Trophoblast cell (in vitro differentiated cells and primary cell): ENCODE measurements at regions not wholly inside any gene's neighbourhood (a gene's known extent, or its start where the extent isn't known, plus 50 kb on each side); places are given as distances from the start of the nearest gene placed in this dataset.

Source experiments
- DNase-seq, 2 donors: peaks; one replicate each; pipeline ENCODE4 v3.0.0-alpha.2; 2016
- H2AFZ ChIP-seq: 2 replicates; pipeline ENCODE4 v1.6.1; 2013; ENCODE audit warnings: low read length, moderate library complexity, mild to moderate bottlenecking; ENCODE audit not compliant: insufficient read depth, poor library complexity
- H2AK5ac ChIP-seq: 2 replicates; pipeline ENCODE4 v1.6.1; 2013; ENCODE audit warnings: mild to moderate bottlenecking, low read length
- H2BK120ac ChIP-seq: 2 replicates; pipeline ENCODE4 v1.6.1; 2013; ENCODE audit warnings: low read length, mild to moderate bottlenecking, moderate library complexity; ENCODE audit not compliant: insufficient read depth, poor library complexity
- H2BK12ac ChIP-seq: 2 replicates; pipeline ENCODE4 v1.6.1; 2013; ENCODE audit warnings: mild to moderate bottlenecking, low read length, moderate library complexity
- H2BK5ac ChIP-seq: 2 replicates; pipeline ENCODE4 v1.6.1; 2013; ENCODE audit warnings: low read length, low read depth, moderate library complexity, mild to moderate bottlenecking; ENCODE audit not compliant: poor library complexity
- H3K14ac ChIP-seq: 2 replicates; pipeline ENCODE4 v1.6.1; 2013; ENCODE audit warnings: mild to moderate bottlenecking, low read length
- H3K18ac ChIP-seq: 2 replicates; pipeline ENCODE4 v1.6.1; 2013; ENCODE audit warnings: mild to moderate bottlenecking, low read length
- H3K23ac ChIP-seq: 2 replicates; pipeline ENCODE4 v1.6.1; 2013; ENCODE audit warnings: low read length
- H3K27ac ChIP-seq: 2 replicates; pipeline ENCODE4 v1.5.1; 2013; ENCODE audit warnings: low read depth, mild to moderate bottlenecking, inconsistent platforms, low read length, moderate library complexity
- H3K27me3 ChIP-seq: 2 replicates; pipeline ENCODE4 v1.6.1; 2013; ENCODE audit warnings: inconsistent platforms, mild to moderate bottlenecking, low read length, moderate library complexity; ENCODE audit not compliant: insufficient read depth
- H3K36me3 ChIP-seq, 2 experiments: 1 replicate in 1 of 2; 2 replicates in 1 of 2; pipeline ENCODE4 v1.6.1; 2013; ENCODE audit warnings: low read length in 2 of 2, mild to moderate bottlenecking in 2 of 2, moderate library complexity in 1 of 2; ENCODE audit not compliant: insufficient read depth in 2 of 2, control insufficient read depth in 1 of 2
- H3K4ac ChIP-seq: 2 replicates; pipeline ENCODE4 v1.6.1; 2013; ENCODE audit warnings: low read depth, mild to moderate bottlenecking, low read length, moderate library complexity
- H3K4me1 ChIP-seq, 2 experiments: 1 replicate in 1 of 2; 2 replicates in 1 of 2; pipeline ENCODE4 v1.6.1; 2013; ENCODE audit warnings: low read length in 2 of 2, mild to moderate bottlenecking in 2 of 2, moderate library complexity in 1 of 2; ENCODE audit not compliant: insufficient read depth in 2 of 2, control insufficient read depth in 1 of 2
- H3K4me2 ChIP-seq: 2 replicates; pipeline ENCODE4 v1.6.1; 2013; ENCODE audit warnings: inconsistent platforms, mild to moderate bottlenecking, low read length, moderate library complexity
- H3K4me3 ChIP-seq: 2 replicates; pipeline ENCODE4 v1.5.1; 2013; ENCODE audit warnings: mild to moderate bottlenecking, low read depth, low read length, inconsistent platforms
- H3K79me1 ChIP-seq: one replicate; pipeline ENCODE4 v1.6.1; 2013; ENCODE audit warnings: low read length
- H3K79me2 ChIP-seq: 2 replicates; pipeline ENCODE4 v1.6.1; 2013; ENCODE audit warnings: low read length, mild to moderate bottlenecking; ENCODE audit not compliant: control insufficient read depth, insufficient read depth, poor library complexity
- H3K9ac ChIP-seq: 2 replicates; pipeline ENCODE4 v1.6.1; 2013; ENCODE audit warnings: mild to moderate bottlenecking, low read length
- H3K9me3 ChIP-seq: 2 replicates; pipeline ENCODE4 v1.6.1; 2013; ENCODE audit warnings: low read depth, mild to moderate bottlenecking, control low read depth, inconsistent platforms, low read length; ENCODE audit not compliant: insufficient read depth
- H4K12ac ChIP-seq: 2 replicates; pipeline ENCODE4 v1.6.1; 2013; ENCODE audit warnings: low read depth, mild to moderate bottlenecking, low read length, moderate library complexity
- H4K8ac ChIP-seq: 2 replicates; pipeline ENCODE4 v1.6.1; 2013; ENCODE audit warnings: low read depth, mild to moderate bottlenecking, low read length, moderate library complexity
- H4K91ac ChIP-seq: one replicate; pipeline ENCODE4 v1.6.1; 2013; ENCODE audit warnings: low read depth, mild to moderate bottlenecking, low read length, moderate library complexity
- WGBS: extraction: QIAGEN DNeasy Blood & Tissue Kit; methylation state at CpG from one replicate; pipeline ENCODE4 v1.1.7; 2013; ENCODE audit warnings: missing lambda C conversion rate; ENCODE audit not compliant: insufficient read length, insufficient coverage; ENCODE audit errors: extremely low coverage; 5-methylcytosine and 5-hydroxymethylcytosine counted together

- no peaks in the 10 kb centered on the region for H3K79me1 ChIP-seq
- DNase-seq: no peak
- H4K12ac ChIP-seq: no peak overlapping the region
- no peak overlapping the region for H2AK5ac ChIP-seq
- H3K4me3 ChIP-seq: no peak overlapping the region
- no peak overlapping the region for H2BK12ac ChIP-seq
- no peak overlapping the region for H3K9ac ChIP-seq
- no peak overlapping the region for H4K91ac ChIP-seq
- H2AFZ ChIP-seq: no peak overlapping the region
- WGBS: no CpG with 5 or more reads among the region's 5 CpGs
- H3K4me2 ChIP-seq: no peak overlapping the region
- no peak overlapping the region for H2BK120ac ChIP-seq
- no peaks in the 10 kb centered on the region for H3K79me2 ChIP-seq
- no peak overlapping the region for H3K14ac ChIP-seq
- no peaks in the 10 kb centered on the region for H3K4me1 ChIP-seq
- no peak overlapping the region for H3K23ac ChIP-seq
- no peak overlapping the region for H4K8ac ChIP-seq
- no peaks in the 10 kb centered on the region for H3K9me3 ChIP-seq
- H3K27me3 ChIP-seq: no peaks in the 10 kb centered on the region
- no peaks in the 10 kb centered on the region for H3K36me3 ChIP-seq
- H3K4ac ChIP-seq: no peak overlapping the region
- no peak overlapping the region for H2BK5ac ChIP-seq
- no peak overlapping the region for H3K27ac ChIP-seq
- no peak overlapping the region for H3K18ac ChIP-seq
These were observed 193.5 kb downstream of the SIM1 start for GRCh38 chr6:100271202-100271601.

DNA sequence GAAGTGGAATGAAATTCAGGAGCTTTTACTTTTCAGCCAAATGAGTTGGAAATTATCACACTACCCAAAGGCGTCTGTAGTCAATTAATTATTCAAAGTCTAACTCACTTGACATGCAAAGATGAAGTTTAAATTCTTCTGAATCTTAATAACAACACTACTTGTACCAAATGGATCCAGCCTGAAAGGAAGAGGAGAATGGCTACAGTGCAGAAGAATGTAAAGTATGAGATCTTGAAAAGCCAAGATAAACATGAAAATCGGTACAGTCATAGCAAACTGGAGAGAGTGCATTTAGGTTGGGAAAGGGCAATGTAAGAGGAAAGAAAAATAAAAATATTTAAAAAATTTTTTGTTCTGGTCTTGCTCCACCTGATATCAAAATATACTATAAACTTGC is 195.5 kb downstream of the SIM1 start:
- Histone ChIP-seq H2AK5ac (no peak overlapping the region), H3K4me3 (no peak overlapping the region), H3K14ac (no peak overlapping the region), H2BK12ac (no peak overlapping the region), H3K79me1 (no peaks in the 10 kb centered on the region), H3K27me3 (no peaks in the 10 kb centered on the region), H4K8ac (no peak overlapping the region), H3K18ac (no peak overlapping the region), H3K4me2 (no peak overlapping the region), H4K12ac (no peak overlapping the region), H2AFZ (no peak overlapping the region), H3K79me2 (no peaks in the 10 kb centered on the region), H3K4me1 (peaks cover 0 to 1% of the 10 kb centered on the region in 2 experiments), H3K9me3 (no peaks in the 10 kb centered on the region), H3K9ac (no peak overlapping the region), H3K36me3 (no peaks in the 10 kb centered on the region), H2BK120ac (no peak overlapping the region), H2BK5ac (no peak overlapping the region), H3K23ac (no peak overlapping the region), H3K4ac (no peak overlapping the region), H4K91ac (no peak overlapping the region), H3K27ac (no peak overlapping the region)
- WGBS: no CpG with 5 or more reads among the region's 2 CpGs
- DNase-seq: peak in 1 of 2 donors; percentile 22

GRCh38 chr6:100268326-100268725 is 196.4 kb downstream of the SIM1 start:
- Histone ChIP-seq H3K4me2 (no peak overlapping the region), H4K91ac (no peak overlapping the region), H3K27me3 (no peaks in the 10 kb centered on the region), H2BK120ac (no peak overlapping the region), H3K14ac (no peak overlapping the region), H3K27ac (no peak overlapping the region), H3K4ac (no peak overlapping the region), H2BK12ac (no peak overlapping the region), H3K23ac (no peak overlapping the region), H3K4me3 (no peak overlapping the region), H2AK5ac (no peak overlapping the region), H4K12ac (no peak overlapping the region), H4K8ac (no peak overlapping the region), H3K4me1 (peaks cover 0 to 1% of the 10 kb centered on the region in 2 experiments), H3K18ac (no peak overlapping the region), H3K79me1 (no peaks in the 10 kb centered on the region), H3K9me3 (no peaks in the 10 kb centered on the region), H2BK5ac (no peak overlapping the region), H2AFZ (no peak overlapping the region), H3K36me3 (no peaks in the 10 kb centered on the region), H3K9ac (no peak overlapping the region), H3K79me2 (no peaks in the 10 kb centered on the region)
- no peak for DNase-seq
- WGBS: no CpG with 5 or more reads among the region's 4 CpGs

DNA sequence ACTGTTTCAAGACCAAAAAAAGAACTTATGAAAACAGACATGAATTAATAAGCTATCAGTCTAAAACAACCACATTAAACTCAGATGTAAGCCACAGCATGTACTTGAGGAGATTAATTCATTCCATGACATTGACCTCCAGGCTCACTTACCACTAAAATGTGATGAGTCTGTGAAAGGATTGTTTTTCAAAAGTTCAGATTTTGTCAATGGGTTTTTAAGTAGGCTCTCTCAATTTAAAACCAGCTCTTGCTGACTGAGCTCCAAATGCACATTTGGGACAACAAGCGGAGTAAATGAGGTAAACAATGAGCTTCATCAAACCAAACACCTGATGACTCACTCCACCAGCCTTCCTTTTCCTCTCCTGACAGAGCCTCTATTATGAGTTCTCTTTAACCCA is 197.0 kb downstream of the SIM1 start:
- Histone ChIP-seq H3K79me2 (no peaks in the 10 kb centered on the region), H3K9me3 (no peaks in the 10 kb centered on the region), H3K79me1 (no peaks in the 10 kb centered on the region), H2BK5ac (no peak overlapping the region), H2BK120ac (no peak overlapping the region), H4K91ac (no peak overlapping the region), H3K36me3 (no peaks in the 10 kb centered on the region), H3K18ac (no peak overlapping the region), H4K8ac (no peak overlapping the region), H3K27me3 (no peaks in the 10 kb centered on the region), H4K12ac (no peak overlapping the region), H2AFZ (no peak overlapping the region), H3K4ac (no peak overlapping the region), H3K9ac (no peak overlapping the region), H3K27ac (no peak overlapping the region), H2AK5ac (no peak overlapping the region), H3K4me3 (no peak overlapping the region), H2BK12ac (no peak overlapping the region), H3K4me2 (no peak overlapping the region), H3K4me1 (peaks cover 0 to 1% of the 10 kb centered on the region in 2 experiments), H3K23ac (no peak overlapping the region), H3K14ac (no peak overlapping the region)
- WGBS: no CpG with 5 or more reads among the region's 1 CpG
- DNase-seq: no peak
